ENCODE measurements at regions not wholly inside any gene's neighbourhood (a gene's known extent, or its start where the extent isn't known, plus 50 kb on each side); places are given as distances from the start of the nearest gene placed in this dataset.

- TF ChIP-seq ZFP3 (CRISPR knock-in tag; IDR thresholded peaks at IDR 0.05) (no peak), TSHZ2 (CRISPR knock-in tag; IDR thresholded peaks at IDR 0.05) (no peak), POU6F1 (CRISPR knock-in tag; IDR thresholded peaks at IDR 0.05; ENCODE audit: borderline replicate concordance, low read depth) (no peak), ZNF8 (CRISPR knock-in tag; IDR thresholded peaks at IDR 0.05) (no peak), TOX (CRISPR knock-in tag; IDR thresholded peaks at IDR 0.05; ENCODE audit: borderline replicate concordance) (no peak)
Observed at GRCh38 chr18:55149994-55150393, 190.7 kb upstream of the CCDC68 start.
